Heart left ventricle (tissue), 13 donors: ENCODE measurements at regions not wholly inside any gene's neighbourhood (a gene's known extent, or its start where the extent isn't known, plus 50 kb on each side); places are given as distances from the start of the nearest gene placed in this dataset.

Experiments used
- CTCF ChIP-seq, 12 donors: fragments of 200-600 bp; sonication (generic) in 4 of 12; IDR thresholded peaks; one replicate each; pipeline versions ENCODE4 v1.5.0 to v1.8.0; 2018 to 2022; ENCODE audit warnings: antibody characterized with exemption in 12 of 12, mild to moderate bottlenecking in 5 of 12
- POLR2A ChIP-seq, 2 donors: fragments of 450-650 bp; IDR thresholded peaks; one replicate each; pipeline ENCODE4 v1.6.1; 2017; ENCODE audit warnings: antibody characterized with exemption in 2 of 2, mild to moderate bottlenecking in 2 of 2, moderate library complexity in 2 of 2
- donor health status: ischemic (EF 13 %, LVEDD 7.1; RV severe dilation, severe dysfunction).
- donor health status: DM: no; HTN: yes; CAD: no.
- donor health status: DM: no; HTN: no; CAD: no.
- donor health status: ischemic (EF 25% LVEDD 6.9; RV normal size, moderate dysfunction).
- donor health status: ischemic (EF 25% LVEDD 5.7; RV mildly dilated, moderate dysfunction).
- donor health status: ischemic (EF 35%, LVEDD 5.7; RV mildly dilated, moderate dysfunction).
- donor health status: nonischemic (EF 11% LVEDD 7.7; RV severe dilation, severe dysfunction).
- donor health status: DM: yes; HTN: yes; CAD: no.
- donor health status: PGD.
- donor health status: ischemic (EF 29% LVEDD 5.4; RV normal size, mild dysfunction).
- donor health status: nonischemic (EF 23%, LVEDD 6.1; RV moderate dilation, normal function).

- TF ChIP-seq POLR2A (IDR thresholded peaks at IDR 0.05) (no peak), CTCF (IDR thresholded peaks at IDR 0.05) (no peak)
Observed at GRCh38 chr11:130647371-130647770, 198.9 kb downstream of the ADAMTS15 start.
